ENCODE measurements at regions not wholly inside any gene's neighbourhood (a gene's known extent, or its start where the extent isn't known, plus 50 kb on each side); places are given as distances from the start of the nearest gene placed in this dataset.
"Not testable (repeated sequence)": the region's sequence is repeated elsewhere in the genome, so short reads cannot be mapped to it uniquely, and the experiment has no call there.

GRCh38 chr1:83342995-83343394, 655.9 kb downstream of the TTLL7 start:
- DNase-seq = not testable (repeated sequence)

- not testable (repeated sequence) for DNase-seq
Observed at GRCh38 chr1:83332308-83332707, 666.6 kb downstream of the TTLL7 start.

GRCh38 chr1:83318366-83318765, 680.6 kb downstream of the TTLL7 start:
- no peak for DNase-seq

- DNase-seq = not testable (repeated sequence)
Observed at GRCh38 chr1:83315446-83315845, 683.5 kb downstream of the TTLL7 start.

- not testable (repeated sequence) for DNase-seq
Observed at GRCh38 chr1:83310161-83310560, 688.8 kb downstream of the TTLL7 start.

- not testable (repeated sequence) for DNase-seq
Observed at GRCh38 chr1:83309035-83309434, 689.9 kb downstream of the TTLL7 start.

GRCh38 chr1:83306811-83307210, 692.1 kb downstream of the TTLL7 start:
- DNase-seq = not testable (repeated sequence)

GRCh38 chr1:83295594-83295993, 703.3 kb downstream of the TTLL7 start:
- not testable (repeated sequence) for DNase-seq

- DNase-seq = not testable (repeated sequence)
Observed at GRCh38 chr1:83287391-83287790, 711.5 kb downstream of the TTLL7 start.

- DNase-seq = not testable (repeated sequence)
Observed at GRCh38 chr1:83274656-83275055, 724.3 kb downstream of the TTLL7 start.

GRCh38 chr1:83272484-83272883, 726.4 kb downstream of the TTLL7 start:
- not testable (repeated sequence) for DNase-seq

- DNase-seq = not testable (repeated sequence)
Observed at GRCh38 chr1:83271834-83272233, 727.1 kb downstream of the TTLL7 start.

- DNase-seq = not testable (repeated sequence)
Observed at GRCh38 chr1:83270801-83271200, 728.1 kb downstream of the TTLL7 start.

- DNase-seq = not testable (repeated sequence)
Observed at GRCh38 chr1:83263808-83264207, 735.1 kb downstream of the TTLL7 start.

GRCh38 chr1:83251687-83252086, 747.2 kb downstream of the TTLL7 start:
- not testable (repeated sequence) for DNase-seq

GRCh38 chr1:83246780-83247179, 752.2 kb downstream of the TTLL7 start:
- not testable (repeated sequence) for DNase-seq

- not testable (repeated sequence) for DNase-seq
Observed at GRCh38 chr1:83244832-83245231, 754.1 kb downstream of the TTLL7 start.

- DNase-seq = not testable (repeated sequence)
Observed at GRCh38 chr1:83239568-83239967, 759.4 kb downstream of the TTLL7 start.

GRCh38 chr1:83238654-83239053, 760.3 kb downstream of the TTLL7 start:
- DNase-seq = not testable (repeated sequence)

- not testable (repeated sequence) for DNase-seq
Observed at GRCh38 chr1:83219788-83220187, 779.1 kb downstream of the TTLL7 start.

- DNase-seq = not testable (repeated sequence)
Observed at GRCh38 chr1:83218036-83218716, 780.8 kb downstream of the TTLL7 start.

GRCh38 chr1:83214317-83214716, 784.6 kb downstream of the TTLL7 start:
- not testable (repeated sequence) for DNase-seq

GRCh38 chr1:83213648-83214047, 785.3 kb downstream of the TTLL7 start:
- not testable (repeated sequence) for DNase-seq

GRCh38 chr1:83212033-83212432, 786.9 kb downstream of the TTLL7 start:
- not testable (repeated sequence) for DNase-seq

- DNase-seq = not testable (repeated sequence)
Observed at GRCh38 chr1:83208540-83208939, 790.4 kb downstream of the TTLL7 start.
